GM21786 (cell line): ENCODE measurements at regions not wholly inside any gene's neighbourhood (a gene's known extent, or its start where the extent isn't known, plus 50 kb on each side); places are given as distances from the start of the nearest gene placed in this dataset.
"Not testable (repeated sequence)": the region's sequence is repeated elsewhere in the genome, so short reads cannot be mapped to it uniquely, and the experiment has no call there.

Experiments used
- ATAC-seq: cut with Tn5 transposase; IDR thresholded peaks from one replicate; pipeline ENCODE4 v1.9.1; 2021; ENCODE audit not compliant: unreplicated experiment

GRCh38 chr10:20658158-20658557, 239.0 kb downstream of the NEBL start:
- no peak for ATAC-seq

- ATAC-seq = no peak
Measured at GRCh38 chr10:20656886-20657285, 240.2 kb downstream of the NEBL start.

GRCh38 chr10:20652424-20652823, 244.7 kb downstream of the NEBL start:
- ATAC-seq = not testable (repeated sequence)

GRCh38 chr10:20648263-20648874, 248.7 kb downstream of the NEBL start:
- no peak for ATAC-seq

GRCh38 chr10:20647756-20648155, 249.4 kb downstream of the NEBL start:
- no peak for ATAC-seq

GRCh38 chr10:20644421-20644820, 252.7 kb downstream of the NEBL start:
- ATAC-seq = no peak

GRCh38 chr10:20641605-20642004, 255.5 kb downstream of the NEBL start:
- ATAC-seq = no peak

- ATAC-seq = no peak
Measured at GRCh38 chr10:20635570-20635969, 261.5 kb downstream of the NEBL start.

- ATAC-seq = no peak
Measured at GRCh38 chr10:20634839-20635238, 262.3 kb downstream of the NEBL start.

GRCh38 chr10:20633714-20634113, 263.4 kb downstream of the NEBL start:
- ATAC-seq = no peak

GRCh38 chr10:20632696-20633095, 264.4 kb downstream of the NEBL start:
- ATAC-seq = no peak

- ATAC-seq = no peak
Measured at GRCh38 chr10:20631229-20631628, 265.9 kb downstream of the NEBL start.

- ATAC-seq = no peak
Measured at GRCh38 chr10:20630092-20630643, 266.9 kb downstream of the NEBL start.

- no peak for ATAC-seq
Measured at GRCh38 chr10:20627946-20628507, 269.1 kb downstream of the NEBL start.

GRCh38 chr10:20627087-20627486, 270.0 kb downstream of the NEBL start:
- no peak for ATAC-seq

GRCh38 chr10:20625868-20626267, 271.2 kb downstream of the NEBL start:
- no peak for ATAC-seq

- no peak for ATAC-seq
Measured at GRCh38 chr10:20624642-20625041, 272.5 kb downstream of the NEBL start.

- ATAC-seq = no peak
Measured at GRCh38 chr10:20623546-20623945, 273.6 kb downstream of the NEBL start.

GRCh38 chr10:20622531-20623211, 274.4 kb downstream of the NEBL start:
- no peak for ATAC-seq

GRCh38 chr10:20620981-20621380, 276.1 kb downstream of the NEBL start:
- ATAC-seq = no peak

GRCh38 chr10:20618011-20618547, 279.0 kb downstream of the NEBL start:
- no peak for ATAC-seq
